C4-2B (cell line): ENCODE measurements at regions not wholly inside any gene's neighbourhood (a gene's known extent, or its start where the extent isn't known, plus 50 kb on each side); places are given as distances from the start of the nearest gene placed in this dataset.

Experiments
- CTCF ChIP-seq: fragments of 450-650 bp; conservative IDR thresholded peaks from 2 replicates; pipeline ENCODE4 v1.5.1; 2017; ENCODE audit warnings: mild to moderate bottlenecking
- ZFX ChIP-seq: fragments of 450-650 bp; IDR thresholded peaks from 2 replicates; pipeline ENCODE4 v1.6.1; 2017

- TF ChIP-seq CTCF (no peak), ZFX (no peak)
These were observed 102.3 kb downstream of the NPIPB11 start for GRCh38 chr16:29304251-29304650.
